Astrocyte of the spinal cord (primary cell): ENCODE measurements at regions not wholly inside any gene's neighbourhood (a gene's known extent, or its start where the extent isn't known, plus 50 kb on each side); places are given as distances from the start of the nearest gene placed in this dataset.

Experiments used
- DNase-seq: peaks from one replicate; pipeline ENCODE4 v3.0.0; 2011; ENCODE audit warnings: low read depth, low spot score
- H3K4me3 ChIP-seq: 2 replicates; pipeline ENCODE4 v1.5.1; 2011; ENCODE audit warnings: low read depth, mild to moderate bottlenecking, low read length, moderate library complexity
- CTCF ChIP-seq: IDR thresholded peaks from 2 replicates; pipeline ENCODE4 v1.5.1; 2012; ENCODE audit warnings: low read depth, mild to moderate bottlenecking, low read length, inconsistent platforms
- in situ Hi-C: cut with HindIII; loops from 2 replicates; pipeline ENCODE4 v1.10.0; 2017; ENCODE audit warnings: low sequenced_read_pairs

- no peak for DNase-seq
- in situ Hi-C loops: no loop called here
- TF ChIP-seq CTCF: no peak
- H3K4me3 ChIP-seq: no peak overlapping the region
Measured at GRCh38 chr1:55986003-55986402, 593.4 kb downstream of the PLPP3 start.

- TF ChIP-seq CTCF: no peak
- in situ Hi-C loops: no loop called here
- H3K4me3 ChIP-seq: no peak overlapping the region
- no peak for DNase-seq
Measured at GRCh38 chr1:55981010-55981650, 598.2 kb downstream of the PLPP3 start.

GRCh38 chr1:55980582-55980981 is 598.8 kb downstream of the PLPP3 start:
- no peak overlapping the region for H3K4me3 ChIP-seq
- no peak for TF ChIP-seq CTCF
- in situ Hi-C loops: no loop called here
- DNase-seq: no peak

GRCh38 chr1:55974714-55975441 is 604.5 kb downstream of the PLPP3 start:
- TF ChIP-seq CTCF: no peak
- in situ Hi-C loops: no loop called here
- no peak overlapping the region for H3K4me3 ChIP-seq
- peak; percentile 70 for DNase-seq

GRCh38 chr1:55970526-55971110 is 608.7 kb downstream of the PLPP3 start:
- peak; percentile 73 for DNase-seq
- in situ Hi-C loops: no loop called here
- TF ChIP-seq CTCF: no peak
- no peak overlapping the region for H3K4me3 ChIP-seq

GRCh38 chr1:55969322-55969721 is 610.0 kb downstream of the PLPP3 start:
- in situ Hi-C loops: no loop called here
- no peak for TF ChIP-seq CTCF
- no peak overlapping the region for H3K4me3 ChIP-seq
- no peak for DNase-seq
